CD4-positive, alpha-beta T cell treated with Interleukin-4 for 1 hour (primary cell): ENCODE measurements at regions not wholly inside any gene's neighbourhood (a gene's known extent, or its start where the extent isn't known, plus 50 kb on each side); places are given as distances from the start of the nearest gene placed in this dataset.
"Not testable (repeated sequence)": the region's sequence is repeated elsewhere in the genome, so short reads cannot be mapped to it uniquely, and the experiment has no call there.

Experiments used
- DNase-seq, 2 donors: peaks; one replicate each; pipeline ENCODE4 v3.0.0-alpha.2; 2020 to 2022

DNA sequence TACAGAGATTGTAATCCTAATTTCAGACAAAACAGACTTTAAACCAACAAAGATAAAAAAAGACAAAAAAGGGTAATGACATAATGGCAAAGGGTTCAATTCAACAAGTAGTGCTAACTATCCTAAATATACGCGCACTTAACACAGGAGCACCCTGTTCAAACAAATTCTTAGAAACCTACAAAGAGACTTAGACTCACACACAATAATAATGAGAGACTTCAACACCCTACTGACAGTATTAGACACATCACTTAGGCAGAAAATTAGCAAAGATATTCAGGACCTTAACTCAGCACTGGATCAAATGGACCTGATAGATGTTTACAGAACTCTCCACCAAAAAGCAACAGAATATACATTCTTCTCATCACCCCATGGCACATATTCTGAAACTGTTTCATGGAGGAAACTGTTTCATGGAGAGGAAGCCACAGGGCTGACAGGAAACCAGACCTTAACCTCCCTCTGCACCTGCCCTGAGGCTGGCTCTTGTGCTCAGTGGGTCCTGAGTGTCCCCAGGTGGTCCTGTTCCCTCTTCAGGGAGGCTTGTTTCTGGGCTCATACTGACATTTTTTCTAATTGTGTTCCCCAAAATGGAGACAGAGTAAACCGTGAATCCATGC lies 54.7 kb downstream of the OR4M2 start:
- DNase-seq = not testable (repeated sequence)

DNA sequence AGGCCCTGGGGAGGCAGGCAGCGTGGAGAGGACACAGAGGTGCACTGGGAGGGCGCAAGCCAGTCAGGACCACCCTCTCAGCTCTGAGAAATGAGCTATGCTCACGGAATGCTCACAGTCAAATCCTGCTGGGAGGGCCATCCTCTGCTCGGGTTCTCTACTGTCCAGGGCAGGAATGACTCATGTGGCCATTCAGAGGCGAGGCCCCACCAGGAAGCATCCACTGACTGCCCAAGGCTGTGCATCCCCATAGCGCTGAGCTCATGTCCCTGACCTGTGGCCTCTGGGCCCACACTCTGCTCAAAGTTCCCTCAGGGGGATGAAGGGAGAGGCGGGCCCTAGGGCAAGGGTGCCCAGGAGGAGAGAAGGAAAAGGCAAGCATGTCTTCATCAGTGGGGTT lies 57.2 kb downstream of the OR4M2 start:
- not testable (repeated sequence) for DNase-seq

DNA sequence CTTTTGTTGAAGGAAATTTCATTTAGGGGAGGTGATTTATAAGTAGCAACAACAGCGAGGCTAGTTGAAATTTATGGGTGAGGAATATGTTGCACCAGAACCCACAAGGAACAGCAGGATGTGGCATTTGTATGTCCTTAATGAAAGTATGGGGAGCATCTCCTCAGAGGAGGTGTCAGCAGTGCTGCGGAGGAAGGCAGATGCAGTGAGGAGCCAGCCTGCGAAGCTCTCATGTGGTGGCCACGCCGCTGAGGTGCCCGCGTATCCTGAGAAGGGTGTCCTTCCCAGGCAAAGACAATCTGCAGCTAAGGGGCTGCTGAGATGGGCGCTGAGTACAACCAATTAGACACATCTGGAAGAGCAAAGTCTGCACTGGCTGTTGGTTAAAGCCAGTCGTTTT lies 60.8 kb downstream of the OR4M2 start:
- DNase-seq = not testable (repeated sequence)

DNA sequence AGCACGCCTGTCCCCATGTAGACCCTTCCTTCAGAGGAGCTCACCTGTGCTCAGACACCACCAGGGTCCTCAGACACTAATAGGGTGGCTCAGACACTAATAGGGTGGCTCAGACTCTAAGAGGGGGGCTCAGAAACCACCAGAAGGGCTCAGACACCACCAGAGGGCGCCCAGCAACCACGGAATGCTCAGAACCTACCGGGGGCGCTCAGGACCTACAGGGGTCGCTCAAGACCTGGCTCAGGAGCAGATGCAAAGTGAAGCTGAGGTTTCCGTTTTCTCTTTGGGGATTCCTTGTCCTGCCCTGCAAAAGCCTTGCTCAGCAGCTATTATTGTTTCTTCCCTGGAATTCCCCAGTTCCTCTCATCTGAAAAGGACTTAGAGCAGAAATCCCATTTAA lies 67.8 kb downstream of the OR4M2 start:
- DNase-seq = not testable (repeated sequence)

DNA sequence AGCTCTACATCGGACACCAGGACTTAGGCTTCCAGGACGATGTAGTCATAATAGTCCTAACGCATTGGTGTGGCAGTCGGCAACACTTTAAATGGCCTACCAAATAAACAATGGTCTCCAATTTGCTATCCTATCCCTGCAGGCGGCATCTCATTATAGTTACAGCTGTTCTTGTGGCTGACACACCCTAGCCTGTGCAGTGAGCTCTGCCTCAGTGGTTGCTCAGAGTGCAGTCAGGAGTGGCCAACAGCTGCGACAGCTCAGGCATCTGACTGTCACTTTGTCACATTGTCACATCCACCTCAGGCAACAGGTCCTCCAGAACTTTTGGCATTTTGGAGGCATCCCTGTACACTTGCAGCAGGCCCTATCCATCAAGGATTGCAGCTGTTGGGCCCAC lies 77.9 kb downstream of the OR4M2 start:
- DNase-seq = not testable (repeated sequence)

DNA sequence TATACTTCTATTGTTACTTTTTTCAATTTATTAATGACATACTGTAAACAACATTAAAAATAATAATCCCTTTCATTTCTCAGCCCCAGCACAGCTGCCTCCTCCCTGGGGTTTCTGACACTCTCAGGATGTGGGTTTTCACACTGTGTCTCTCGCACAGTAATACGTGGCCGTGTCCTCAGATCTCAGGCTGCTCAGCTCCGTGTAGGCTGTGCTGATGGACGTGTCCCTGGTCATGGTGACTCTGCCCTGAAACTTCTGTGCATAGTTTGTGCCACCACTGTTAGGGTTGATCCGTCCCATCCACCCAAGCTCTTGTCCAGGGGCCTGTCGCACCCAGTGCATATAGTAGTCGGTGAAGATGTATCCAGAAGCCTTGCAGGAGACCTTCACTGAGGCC lies 80.0 kb downstream of the OR4M2 start:
- not testable (repeated sequence) for DNase-seq

DNA sequence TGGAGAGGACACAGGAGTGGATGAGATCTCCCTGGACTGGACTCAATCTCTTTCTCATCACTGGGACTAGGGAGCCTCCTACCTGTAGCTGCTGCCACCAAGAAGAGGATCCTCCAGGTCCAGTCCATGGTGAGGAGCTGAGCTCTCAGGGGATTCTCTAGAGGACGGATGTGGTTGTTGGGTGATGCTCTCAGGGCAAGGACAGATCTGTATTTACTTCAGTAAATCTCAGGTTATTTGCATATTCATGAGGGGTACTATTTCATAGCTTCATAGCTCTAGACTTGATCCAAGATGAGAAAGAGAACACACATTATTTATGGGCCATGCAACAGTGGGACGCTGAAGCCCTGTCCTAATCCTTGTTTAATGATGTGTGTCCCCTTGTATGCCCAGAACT lies 80.4 kb downstream of the OR4M2 start:
- not testable (repeated sequence) for DNase-seq

DNA sequence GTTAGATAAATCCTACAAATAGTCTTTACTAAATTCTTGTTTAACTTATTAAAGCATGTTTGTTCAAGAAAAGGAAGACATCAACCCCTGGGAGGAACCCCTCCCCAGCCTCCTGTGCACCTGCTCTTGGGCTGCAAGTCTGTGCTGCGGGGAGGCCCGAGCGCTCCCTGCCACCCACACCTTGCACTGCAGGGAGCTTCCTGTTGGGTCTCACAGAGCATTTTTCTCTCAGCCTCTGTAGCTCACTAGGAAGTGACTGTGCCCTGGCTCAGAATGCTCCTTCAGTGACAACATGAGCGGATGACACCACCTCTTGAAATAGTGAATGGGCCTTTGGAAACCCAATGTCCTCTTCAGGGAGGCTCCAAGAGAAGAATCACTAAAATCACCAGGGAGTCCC lies 81.1 kb downstream of the OR4M2 start:
- DNase-seq = not testable (repeated sequence)

DNA sequence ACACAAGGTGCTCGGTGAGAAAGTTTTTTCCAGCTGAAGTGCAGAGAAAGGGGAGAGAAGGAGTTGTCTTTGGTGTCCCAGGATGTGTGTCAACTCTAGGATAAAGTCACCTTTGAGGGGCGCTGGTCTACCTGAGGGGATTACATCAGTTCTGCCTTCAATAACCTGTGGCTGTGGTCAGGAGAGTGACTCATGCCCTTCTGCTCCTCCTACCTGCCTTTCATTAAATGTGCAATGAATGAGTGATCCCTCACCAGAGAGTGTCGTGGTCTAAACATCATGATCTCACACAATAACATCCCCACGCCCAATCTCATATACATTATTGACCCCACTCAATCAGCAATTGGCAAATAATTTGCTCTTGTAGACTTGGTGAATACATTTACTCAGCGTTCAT lies 83.4 kb downstream of the OR4M2 start:
- not testable (repeated sequence) for DNase-seq

DNA sequence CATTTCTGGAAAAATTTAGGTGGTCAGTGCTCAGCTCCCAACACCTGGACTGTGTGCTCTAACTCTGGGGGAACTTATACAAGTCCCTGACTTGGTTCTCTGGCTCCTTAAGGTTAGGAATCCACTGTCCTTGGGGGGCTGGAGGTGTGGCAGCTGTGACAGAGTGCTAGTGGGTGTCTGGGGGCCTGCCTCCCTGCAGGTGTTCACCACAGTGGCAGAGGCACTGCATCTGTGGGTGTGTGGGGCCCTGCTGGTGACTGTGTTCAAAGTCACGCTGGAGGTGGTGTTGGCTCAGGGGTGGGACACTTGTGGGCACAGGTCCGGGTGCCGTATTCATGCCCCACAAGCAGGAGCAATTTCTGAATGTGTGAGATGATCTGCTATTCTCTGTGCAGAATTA lies 87.2 kb downstream of the OR4M2 start:
- not testable (repeated sequence) for DNase-seq

DNA sequence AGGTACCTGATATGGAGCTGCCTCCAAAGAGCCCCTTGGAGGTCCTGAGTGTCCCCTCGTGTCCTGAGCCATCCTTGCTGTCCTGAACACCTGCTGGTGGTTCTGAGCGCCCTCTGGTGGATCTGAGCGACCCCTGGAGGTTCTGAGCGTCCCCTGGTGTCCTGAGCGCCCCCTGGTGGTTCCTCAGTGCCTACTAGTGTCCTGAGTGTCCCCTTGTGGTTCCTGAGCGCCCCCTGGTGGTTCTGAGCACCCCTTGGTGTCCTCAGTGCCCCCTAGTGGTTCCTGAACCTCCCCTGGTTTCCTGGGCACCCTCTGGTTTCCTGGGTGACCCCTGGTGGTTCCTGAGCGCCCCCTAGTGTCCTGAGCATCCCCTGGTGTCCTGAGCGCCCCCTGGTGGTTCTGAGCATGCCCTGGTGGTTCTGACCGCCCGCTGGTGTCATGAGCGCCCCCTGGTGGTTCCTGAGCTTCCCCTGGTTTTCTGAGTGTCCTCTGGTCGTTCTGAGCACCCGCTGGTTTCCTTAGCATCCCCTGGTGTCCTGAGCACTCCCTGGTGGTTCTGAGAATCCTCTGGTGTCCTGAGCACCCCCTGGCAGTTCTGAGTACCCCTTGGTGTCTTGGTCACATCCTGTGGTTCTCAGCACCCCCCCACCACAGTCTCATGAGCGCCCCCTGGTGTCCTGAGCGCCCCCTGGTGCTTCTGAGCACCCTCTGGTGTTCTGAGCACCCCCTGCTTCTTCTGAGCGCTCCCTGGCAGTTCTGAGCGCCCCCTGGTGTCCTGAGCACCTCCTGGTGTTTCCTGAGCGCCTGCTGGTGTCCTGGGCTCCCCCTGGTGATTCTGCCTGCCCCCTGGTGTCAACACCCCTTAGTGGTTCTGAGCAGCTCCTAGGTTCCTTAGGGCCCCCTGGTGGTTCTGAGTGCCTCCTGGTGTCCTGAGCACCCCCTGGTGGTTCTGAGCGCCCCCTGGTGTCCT lies 93.0 kb downstream of the OR4M2 start:
- DNase-seq = not testable (repeated sequence)

DNA sequence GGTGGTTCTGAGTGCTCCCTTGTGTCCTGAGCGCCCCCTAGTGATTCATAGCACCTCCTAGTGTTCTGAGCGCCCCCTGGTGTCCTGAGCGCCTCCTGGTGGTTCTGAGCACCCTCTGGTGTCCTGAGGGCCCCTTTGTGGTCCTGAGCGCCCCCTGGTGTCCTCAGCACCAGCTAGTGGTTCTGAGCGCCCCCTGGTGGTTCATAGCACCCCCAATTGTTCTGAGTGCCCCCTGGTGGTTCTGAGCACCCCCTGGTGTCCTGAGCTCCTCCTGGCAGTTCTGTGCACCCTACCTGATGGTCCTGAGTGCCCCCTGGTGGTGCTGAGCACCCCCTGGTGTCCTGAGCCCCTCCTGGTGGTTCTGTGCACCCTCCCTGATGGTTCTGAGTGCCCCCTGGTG lies 93.8 kb downstream of the OR4M2 start:
- not testable (repeated sequence) for DNase-seq

DNA sequence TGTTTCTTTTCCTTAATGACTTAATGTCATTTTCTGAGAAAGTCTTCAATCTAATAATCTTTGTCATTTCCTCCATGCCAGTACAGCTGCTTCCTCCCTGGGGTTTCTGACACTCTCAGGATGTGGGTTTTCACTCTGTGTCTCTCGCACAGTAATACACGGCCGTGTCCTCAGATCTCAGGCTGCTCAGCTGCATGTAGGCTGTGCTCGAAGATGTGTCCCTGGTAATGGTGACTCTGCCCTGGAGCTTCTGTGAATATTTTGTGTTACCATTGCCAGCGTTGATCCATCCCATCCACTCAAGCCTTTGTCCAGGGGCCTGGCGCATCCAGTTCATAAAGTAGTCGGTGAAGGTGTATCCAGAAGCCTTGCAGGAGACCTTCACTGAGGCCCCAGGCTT lies 97.6 kb downstream of the OR4M2 start:
- not testable (repeated sequence) for DNase-seq

DNA sequence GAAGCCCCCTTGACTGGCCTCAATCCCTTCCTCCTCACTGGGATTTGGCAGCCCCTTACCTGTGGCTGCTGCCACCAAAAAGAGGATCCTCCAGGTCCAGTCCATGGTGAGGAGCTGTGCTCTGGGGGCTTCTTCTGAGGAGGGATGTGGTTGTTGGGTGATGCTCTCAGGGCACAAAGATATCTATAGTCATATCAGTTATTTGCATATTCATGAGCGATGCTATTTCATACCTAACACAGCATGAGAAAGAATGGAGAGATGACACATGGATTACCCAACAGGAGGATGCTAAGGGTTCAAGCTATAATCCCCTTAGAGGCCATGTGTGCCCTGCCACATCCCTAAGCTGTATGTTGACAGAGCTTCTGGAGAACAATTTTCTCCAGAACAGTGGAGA lies 98.1 kb downstream of the OR4M2 start:
- DNase-seq = not testable (repeated sequence)

DNA sequence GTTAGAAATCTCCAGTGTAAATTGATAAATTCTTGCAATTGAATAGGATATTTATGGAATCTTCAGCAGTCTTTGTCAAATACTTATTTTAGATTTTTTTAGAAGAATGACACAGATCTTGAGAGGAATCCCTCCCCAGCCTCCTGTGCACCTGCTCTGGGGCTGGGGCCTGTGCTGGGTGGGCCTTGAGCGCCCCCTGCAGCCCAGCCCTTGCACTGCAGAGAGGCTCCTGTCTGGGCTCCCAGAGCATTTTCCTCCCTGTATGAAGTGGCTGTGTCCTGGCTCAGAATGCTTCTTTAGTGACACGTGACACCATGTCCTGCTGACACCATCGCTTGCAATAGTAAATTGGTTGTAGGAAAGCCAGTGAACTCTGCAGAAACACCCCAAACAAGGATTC lies 98.7 kb downstream of the OR4M2 start:
- not testable (repeated sequence) for DNase-seq

DNA sequence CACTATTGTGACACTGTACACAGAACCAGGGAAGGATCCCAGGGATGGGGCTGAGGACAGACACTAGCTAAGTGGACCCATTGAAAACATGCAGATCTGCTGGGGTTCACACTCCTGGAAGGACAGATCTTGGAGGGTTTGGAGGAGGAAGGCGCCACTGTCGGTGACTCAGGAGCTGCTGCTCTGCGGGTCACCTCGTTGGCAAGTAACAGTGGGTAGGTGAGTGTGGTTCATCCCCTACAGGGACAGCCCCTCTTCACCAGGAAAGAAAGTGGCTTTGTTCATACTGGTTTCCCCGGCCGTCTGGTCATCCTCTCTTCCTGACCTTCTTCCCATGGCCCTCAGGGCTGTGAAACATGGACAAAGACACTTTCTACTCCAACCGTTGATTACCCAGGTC lies 100.3 kb downstream of the OR4M2 start:
- not testable (repeated sequence) for DNase-seq

DNA sequence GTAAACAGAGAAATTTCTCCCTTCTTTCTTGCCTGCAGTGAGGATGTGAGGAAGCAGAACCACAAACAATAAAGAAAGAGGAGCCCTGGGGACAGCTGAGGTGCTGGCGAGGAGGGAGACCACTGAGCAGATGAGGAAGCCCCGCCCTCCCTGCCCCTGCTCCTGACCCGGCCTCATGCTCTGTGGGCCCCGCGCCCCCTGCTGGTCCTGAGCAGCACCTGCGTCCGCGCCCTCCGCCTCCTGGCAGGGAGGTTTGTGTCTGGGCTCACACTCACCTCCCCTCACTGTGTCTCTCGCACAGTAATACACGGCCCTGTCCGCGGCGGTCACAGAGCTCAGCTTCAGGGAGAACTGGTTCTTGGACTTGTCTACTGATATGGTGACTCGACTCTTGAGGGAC lies 104.4 kb downstream of the OR4M2 start:
- DNase-seq = not testable (repeated sequence)

DNA sequence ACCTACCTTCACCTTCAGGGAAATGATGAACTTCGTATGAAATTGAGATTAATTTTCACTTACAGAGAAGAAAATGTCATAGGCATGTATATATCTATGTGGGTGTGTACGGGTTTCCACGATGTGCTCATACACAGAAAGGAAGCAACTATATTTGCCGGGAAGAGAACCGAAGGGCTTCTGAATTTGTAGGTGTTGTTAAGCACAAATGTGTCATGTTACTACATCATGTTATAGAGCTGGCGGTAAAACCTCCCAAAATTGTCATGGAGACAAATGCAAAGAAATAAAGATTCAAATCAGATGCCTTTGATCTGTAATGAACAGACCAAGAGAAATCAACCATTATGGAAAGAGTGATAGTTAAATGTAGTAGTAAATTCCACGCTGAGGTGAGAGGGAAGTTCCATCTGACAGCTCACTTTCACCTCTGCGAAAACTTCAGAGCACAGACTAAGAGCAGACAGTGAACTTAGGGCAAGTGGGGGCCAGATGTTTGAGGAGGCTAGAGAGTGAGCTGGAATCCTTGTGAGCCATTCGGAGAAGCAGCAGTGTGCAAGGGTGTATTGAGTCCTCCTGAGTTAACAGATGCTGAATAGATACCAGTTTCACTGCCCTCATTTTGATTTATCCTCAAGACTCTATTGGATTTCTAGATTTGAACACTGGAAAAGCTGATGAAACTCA lies 106.7 kb downstream of the OR4M2 start:
- DNase-seq = not testable (repeated sequence)

DNA sequence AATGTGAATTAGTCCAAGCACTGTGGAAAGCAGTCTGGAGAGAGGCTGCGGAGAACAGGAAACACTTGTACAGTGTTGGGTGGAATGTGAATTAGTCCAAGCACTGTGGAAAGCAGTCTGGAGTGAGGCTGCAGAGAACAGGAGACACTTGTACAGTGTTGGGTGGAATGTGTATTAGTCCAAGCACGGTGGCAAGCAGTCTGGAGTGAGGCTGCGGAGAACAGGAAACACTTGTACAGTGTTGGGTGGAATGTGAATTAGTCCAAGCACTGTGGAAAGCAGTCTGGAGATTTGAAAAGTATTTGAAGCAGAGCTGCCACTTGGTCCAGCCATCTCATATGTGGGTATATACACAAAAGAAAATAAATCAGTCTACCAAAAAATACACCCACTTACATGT lies 111.5 kb downstream of the OR4M2 start:
- not testable (repeated sequence) for DNase-seq

DNA sequence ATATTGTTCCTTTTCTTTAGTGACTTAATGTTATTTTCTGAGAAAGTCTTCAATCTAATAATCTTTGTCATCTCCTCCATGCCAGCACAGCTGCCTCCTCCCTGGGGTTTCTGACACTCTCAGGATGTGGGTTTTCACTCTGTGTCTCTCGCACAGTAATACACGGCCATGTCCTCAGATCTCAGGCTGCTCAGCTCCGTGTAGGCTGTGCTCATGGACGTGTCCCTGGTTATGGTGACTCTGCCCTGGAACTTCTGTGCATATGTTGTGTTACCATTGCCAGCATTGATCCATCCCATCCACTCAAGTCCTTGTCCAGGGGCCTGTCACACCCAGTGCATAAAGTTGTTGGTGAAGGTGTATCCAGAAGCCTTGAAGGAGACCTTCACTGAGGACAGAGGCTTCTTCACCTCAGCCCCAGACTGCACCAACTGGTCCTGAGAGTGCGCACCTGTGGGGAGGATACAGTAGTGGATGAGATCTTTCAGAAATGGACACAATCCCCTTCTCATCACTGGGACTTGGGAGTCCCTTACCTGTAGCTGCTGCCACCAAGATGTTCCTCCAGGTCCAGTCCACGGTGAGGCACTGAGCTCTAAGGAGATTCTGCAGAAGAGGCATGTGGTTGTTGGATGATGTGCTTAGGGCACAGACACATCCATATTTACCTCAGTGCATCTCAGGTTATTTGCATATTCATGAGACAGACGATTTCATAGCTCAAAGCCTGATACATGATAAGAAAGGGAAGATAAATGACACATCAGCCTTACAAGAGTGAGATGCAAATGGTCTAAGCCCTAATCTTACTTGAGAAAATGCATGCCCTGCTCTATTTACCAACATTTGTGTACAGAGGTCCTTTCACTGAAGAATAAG lies 114.7 kb downstream of the OR4M2 start:
- DNase-seq = not testable (repeated sequence)

DNA sequence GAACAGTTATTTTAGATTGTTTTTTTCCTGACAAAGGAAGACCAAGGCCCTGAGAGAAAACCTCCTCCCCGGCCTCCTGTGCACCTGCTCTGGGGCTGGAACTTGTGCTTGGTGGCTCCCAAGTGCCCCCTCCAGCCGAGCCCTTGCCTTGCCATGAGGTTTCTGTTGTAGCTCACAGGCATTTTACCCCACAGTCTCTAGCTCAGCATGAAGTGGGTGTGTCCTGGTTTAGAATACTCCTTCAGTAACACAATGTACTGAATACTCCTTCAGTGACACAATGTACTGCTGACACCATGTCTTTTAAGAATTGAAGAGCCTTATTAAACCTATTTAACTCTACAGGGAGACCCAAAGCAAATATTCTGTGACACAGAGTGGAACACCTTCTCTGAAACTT lies 116.1 kb downstream of the OR4M2 start:
- DNase-seq = not testable (repeated sequence)

DNA sequence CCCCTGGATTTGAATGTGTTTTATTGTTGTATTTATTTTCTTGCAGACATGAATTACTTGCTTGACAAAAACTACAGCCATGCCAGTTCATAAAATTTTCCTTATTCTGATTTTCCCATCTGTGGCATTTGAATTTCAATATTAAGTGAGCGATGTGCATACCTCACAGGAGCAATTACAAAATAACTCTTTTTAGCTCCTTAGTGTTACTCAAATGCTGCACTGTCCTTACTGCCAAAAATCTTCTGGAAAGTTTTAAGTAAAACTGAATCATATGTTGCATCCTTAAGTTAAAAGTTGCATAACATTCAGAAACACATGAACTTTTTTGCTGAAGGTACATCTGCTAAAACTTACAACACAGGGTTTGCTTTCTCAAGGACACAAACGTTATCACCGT lies 120.1 kb downstream of the OR4M2 start:
- not testable (repeated sequence) for DNase-seq
